Body of pancreas (tissue), 4 donors: ENCODE measurements at regions not wholly inside any gene's neighbourhood (a gene's known extent, or its start where the extent isn't known, plus 50 kb on each side); places are given as distances from the start of the nearest gene placed in this dataset.

Experiments
- CTCF ChIP-seq, 7 experiments: fragments of 450-650 bp in 4 of 7; fragments of 200-600 bp in 3 of 7; sonication (generic) in 3 of 7; IDR thresholded peaks; one replicate each; pipeline ENCODE4 v1.5.1; 2016 to 2019; ENCODE audit warnings: antibody characterized with exemption in 7 of 7
- POLR2A ChIP-seq, 3 donors: fragments of 450-650 bp; IDR thresholded peaks; one replicate each; pipeline ENCODE4 v1.6.1; 2016; ENCODE audit warnings: antibody characterized with exemption in 3 of 3, mild to moderate bottlenecking in 2 of 3

DNA sequence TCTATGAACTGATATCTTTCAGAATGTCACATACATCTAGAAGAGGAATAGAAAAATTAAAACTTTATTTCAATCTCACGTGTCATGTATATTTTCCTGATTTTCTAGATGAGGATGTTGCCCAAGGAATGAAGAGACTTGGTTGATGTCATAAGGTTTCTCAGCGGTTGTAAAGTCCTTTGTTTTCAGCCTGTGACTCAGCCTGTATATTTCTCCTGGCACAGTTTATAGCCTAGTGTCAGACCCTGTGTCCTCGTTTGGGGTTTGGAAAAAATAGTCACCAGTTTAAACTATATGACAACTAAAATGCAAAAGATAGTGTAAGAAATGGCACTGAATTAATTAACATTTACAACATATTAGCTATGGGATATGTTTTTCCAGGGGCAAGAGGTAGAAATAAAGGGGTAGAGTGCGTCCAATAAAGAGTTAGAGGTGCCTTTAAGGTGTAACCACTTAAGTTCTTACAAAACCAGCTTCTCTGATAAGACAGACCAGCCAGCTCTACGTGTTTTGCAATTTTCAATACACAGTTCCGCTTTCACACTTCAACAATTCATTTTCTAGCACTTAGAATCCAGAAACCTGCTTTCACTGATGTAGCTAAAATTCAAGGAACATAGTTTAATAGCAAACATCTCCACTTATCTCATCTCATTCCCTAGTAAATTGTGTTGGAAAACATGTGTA lies 1432.6 kb upstream of the TENM4 start:
- TF ChIP-seq CTCF (IDR thresholded peaks at IDR 0.05) (no peak), POLR2A (IDR thresholded peaks at IDR 0.05) (no peak)
